ENCODE measurements at regions not wholly inside any gene's neighbourhood (a gene's known extent, or its start where the extent isn't known, plus 50 kb on each side); places are given as distances from the start of the nearest gene placed in this dataset.

DNA sequence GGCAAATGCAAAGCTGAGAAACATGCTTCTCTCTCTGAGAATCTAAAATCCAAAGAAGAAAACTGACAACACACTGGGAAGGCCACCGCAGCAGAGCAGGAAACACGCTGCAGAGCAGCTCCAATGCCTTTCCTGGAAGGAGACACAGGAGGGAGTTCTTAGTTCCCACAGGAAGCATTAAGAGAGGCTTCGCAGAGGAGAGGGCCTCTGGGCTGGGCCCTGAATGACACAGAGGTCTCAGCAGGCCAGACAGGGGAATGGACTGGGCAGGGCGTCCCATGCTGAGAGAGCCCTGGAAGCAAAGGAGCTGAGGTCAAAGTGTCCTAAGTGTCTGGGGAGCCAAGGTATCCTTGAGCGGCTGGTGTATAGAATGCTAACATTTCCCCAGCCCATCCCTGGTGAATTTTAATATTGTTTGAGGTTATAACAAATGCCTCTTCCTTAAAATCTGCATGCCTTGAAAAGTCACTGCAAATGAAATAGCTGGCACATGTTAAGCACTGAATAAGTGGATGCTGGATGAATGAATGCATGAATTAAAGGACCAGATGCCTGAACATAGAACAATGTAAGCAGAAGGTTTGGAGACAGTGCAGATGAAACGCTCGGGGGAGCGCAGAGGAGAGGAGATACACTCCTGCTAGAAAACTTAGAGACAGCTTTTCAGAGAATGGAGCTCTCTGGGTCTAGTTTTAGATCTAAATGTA is 110.0 kb upstream of the SYNDIG1 start:
- TF ChIP-seq, protein P1, sequence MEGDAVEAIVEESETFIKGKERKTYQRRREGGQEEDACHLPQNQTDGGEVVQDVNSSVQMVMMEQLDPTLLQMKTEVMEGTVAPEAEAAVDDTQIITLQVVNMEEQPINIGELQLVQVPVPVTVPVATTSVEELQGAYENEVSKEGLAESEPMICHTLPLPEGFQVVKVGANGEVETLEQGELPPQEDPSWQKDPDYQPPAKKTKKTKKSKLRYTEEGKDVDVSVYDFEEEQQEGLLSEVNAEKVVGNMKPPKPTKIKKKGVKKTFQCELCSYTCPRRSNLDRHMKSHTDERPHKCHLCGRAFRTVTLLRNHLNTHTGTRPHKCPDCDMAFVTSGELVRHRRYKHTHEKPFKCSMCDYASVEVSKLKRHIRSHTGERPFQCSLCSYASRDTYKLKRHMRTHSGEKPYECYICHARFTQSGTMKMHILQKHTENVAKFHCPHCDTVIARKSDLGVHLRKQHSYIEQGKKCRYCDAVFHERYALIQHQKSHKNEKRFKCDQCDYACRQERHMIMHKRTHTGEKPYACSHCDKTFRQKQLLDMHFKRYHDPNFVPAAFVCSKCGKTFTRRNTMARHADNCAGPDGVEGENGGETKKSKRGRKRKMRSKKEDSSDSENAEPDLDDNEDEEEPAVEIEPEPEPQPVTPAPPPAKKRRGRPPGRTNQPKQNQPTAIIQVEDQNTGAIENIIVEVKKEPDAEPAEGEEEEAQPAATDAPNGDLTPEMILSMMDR (IDR thresholded peaks at IDR 0.05), result no peak
- no peak for TF ChIP-seq POLR2A (IDR thresholded peaks at IDR 0.05)
